OCI-LY1 (cell line): ENCODE measurements at regions not wholly inside any gene's neighbourhood (a gene's known extent, or its start where the extent isn't known, plus 50 kb on each side); places are given as distances from the start of the nearest gene placed in this dataset.

Experiments used
- H2AFZ ChIP-seq: fragments of 200-600 bp; sonication (generic), shearing (Covaris generic); 2 replicates; pipeline ENCODE4 v1.6.0; 2014; ENCODE audit warnings: antibody characterized with exemption, mild to moderate bottlenecking, low read length
- H3F3A ChIP-seq: fragments of 200-600 bp; sonication (generic), shearing (Covaris generic); 2 replicates; pipeline ENCODE4 v1.6.0; 2014; ENCODE audit warnings: mild to moderate bottlenecking, antibody characterized with exemption, low read length, moderate library complexity; ENCODE audit not compliant: insufficient read depth
- H3K27ac ChIP-seq: fragments of 200-600 bp; sonication (generic); 2 replicates; pipeline ENCODE4 v1.5.1; 2014; ENCODE audit warnings: low read length, mixed run types, mild to moderate bottlenecking, low read depth; ENCODE audit not compliant: poor library complexity, severe bottlenecking
- H3K27me3 ChIP-seq: fragments of 200-600 bp; sonication (generic); 2 replicates; pipeline ENCODE4 v1.6.0; 2014; ENCODE audit warnings: antibody characterized with exemption, mild to moderate bottlenecking, low read length, moderate library complexity; ENCODE audit not compliant: insufficient read depth
- H3K36me3 ChIP-seq: fragments of 200-600 bp; sonication (generic); 2 replicates; pipeline ENCODE4 v1.6.1; 2014; ENCODE audit warnings: mild to moderate bottlenecking, antibody characterized with exemption, low read length, moderate library complexity, mixed read lengths; ENCODE audit not compliant: insufficient read depth
- H3K4me1 ChIP-seq: fragments of 200-600 bp; sonication (generic); 2 replicates; pipeline ENCODE4 v1.5.1; 2014; ENCODE audit warnings: mild to moderate bottlenecking, low read length, moderate library complexity; ENCODE audit not compliant: insufficient read depth, severe bottlenecking
- H3K4me2 ChIP-seq: fragments of 200-600 bp; sonication (generic), shearing (Covaris generic); 2 replicates; pipeline ENCODE4 v1.6.1; 2014; ENCODE audit warnings: low read length
- H3K4me3 ChIP-seq: fragments of 200-600 bp; sonication (generic); 2 replicates; pipeline ENCODE4 v1.5.1; 2014; ENCODE audit warnings: low read length, low read depth, mild to moderate bottlenecking, mixed read lengths; ENCODE audit not compliant: poor library complexity, severe bottlenecking
- H3K79me2 ChIP-seq: fragments of 200-600 bp; shearing (Covaris generic); 2 replicates; pipeline ENCODE4 v1.6.1; 2016; ENCODE audit warnings: mixed run types, low read length, mixed read lengths; ENCODE audit not compliant: insufficient read depth
- H3K9ac ChIP-seq: fragments of 200-600 bp; sonication (generic), shearing (Covaris generic); 2 replicates; pipeline ENCODE4 v1.6.1; 2014; ENCODE audit warnings: mild to moderate bottlenecking, low read length, mixed read lengths
- H3K9me2 ChIP-seq: fragments of 200-600 bp; sonication (generic), shearing (Covaris generic); 2 replicates; pipeline ENCODE4 v1.6.1; 2014; ENCODE audit warnings: low read depth, mild to moderate bottlenecking, low read length, mixed read lengths
- H3K9me3 ChIP-seq: fragments of 200-600 bp; shearing (Covaris generic); 2 replicates; pipeline ENCODE4 v1.6.1; 2014; ENCODE audit warnings: low read length, mixed read lengths
- H4K20me1 ChIP-seq: fragments of 200-600 bp; sonication (generic), shearing (Covaris generic); 2 replicates; pipeline ENCODE4 v1.6.0; 2016; ENCODE audit warnings: mild to moderate bottlenecking, low read length; ENCODE audit not compliant: insufficient read depth
- CTCF ChIP-seq: fragments of 200-600 bp; sonication (generic), shearing (Covaris generic); IDR thresholded peaks from 2 replicates; pipeline ENCODE4 v1.5.1; 2017; ENCODE audit warnings: mild to moderate bottlenecking, antibody characterized with exemption, low read length, moderate library complexity, mixed read lengths
- EZH2 ChIP-seq: fragments of 200-600 bp; sonication (generic), shearing (Covaris generic); IDR thresholded peaks from 2 replicates; pipeline ENCODE4 v1.8.0; 2017; ENCODE audit warnings: borderline replicate concordance, mixed run types, mild to moderate bottlenecking, antibody characterized with exemption, low read length, moderate library complexity, mixed read lengths

- Histone ChIP-seq H3F3A (no peaks in the 10 kb centered on the region), H3K27ac (no peak overlapping the region), H3K27me3 (no peaks in the 10 kb centered on the region), H3K36me3 (no peaks in the 10 kb centered on the region), H3K79me2 (no peaks in the 10 kb centered on the region), H3K9me3 (no peaks in the 10 kb centered on the region), H3K4me1 (no peaks in the 10 kb centered on the region), H2AFZ (no peak overlapping the region), H3K4me2 (no peak overlapping the region), H3K4me3 (no peak overlapping the region), H3K9me2 (no peaks in the 10 kb centered on the region), H4K20me1 (no peaks in the 10 kb centered on the region), H3K9ac (no peak overlapping the region)
- TF ChIP-seq EZH2 = no peak
- no peak for TF ChIP-seq CTCF
Measured at GRCh38 chr6:16953905-16954304, 147.9 kb upstream of the STMND1 start.

- Histone ChIP-seq H3K9me3 (no peaks in the 10 kb centered on the region), H3K4me1 (no peaks in the 10 kb centered on the region), H3K4me3 (no peak overlapping the region), H4K20me1 (no peaks in the 10 kb centered on the region), H3K9me2 (no peaks in the 10 kb centered on the region), H3F3A (no peaks in the 10 kb centered on the region), H3K27me3 (no peaks in the 10 kb centered on the region), H3K79me2 (no peaks in the 10 kb centered on the region), H3K36me3 (no peaks in the 10 kb centered on the region), H2AFZ (no peak overlapping the region), H3K9ac (no peak overlapping the region), H3K4me2 (no peak overlapping the region), H3K27ac (no peak overlapping the region)
- no peak for TF ChIP-seq CTCF
- TF ChIP-seq EZH2 = no peak
Measured at GRCh38 chr6:16953446-16953845, 148.4 kb upstream of the STMND1 start.

- H3K4me3 ChIP-seq = no peak overlapping the region
- no peak overlapping the region for H3K4me2 ChIP-seq
- H3K9ac ChIP-seq = no peak overlapping the region
- H2AFZ ChIP-seq = no peak overlapping the region
- H3K9me3 ChIP-seq = no peaks in the 10 kb centered on the region
- no peak overlapping the region for H3K27ac ChIP-seq
- no peaks in the 10 kb centered on the region for H3K9me2 ChIP-seq
- TF ChIP-seq EZH2 (no peak), CTCF (no peak)
- H3K4me1 ChIP-seq = no peaks in the 10 kb centered on the region
- H3K36me3 ChIP-seq = no peaks in the 10 kb centered on the region
- H3F3A ChIP-seq = no peaks in the 10 kb centered on the region
- no peaks in the 10 kb centered on the region for H3K27me3 ChIP-seq
- H4K20me1 ChIP-seq = no peaks in the 10 kb centered on the region
- no peaks in the 10 kb centered on the region for H3K79me2 ChIP-seq
Measured at GRCh38 chr6:16950825-16951495, 150.9 kb upstream of the STMND1 start.
